ENCODE measurements at regions not wholly inside any gene's neighbourhood (a gene's known extent, or its start where the extent isn't known, plus 50 kb on each side); places are given as distances from the start of the nearest gene placed in this dataset.

GRCh38 chr11:98104249-98104648, 916.5 kb upstream of the CNTN5 start:
- TF ChIP-seq POLR2A (IDR thresholded peaks at IDR 0.05) = no peak
- no peak for TF ChIP-seq CTCF (IDR thresholded peaks at IDR 0.05)

Measured in Peyer's patch (tissue), 4 donors.